GM12891 (cell line): ENCODE measurements at regions not wholly inside any gene's neighbourhood (a gene's known extent, or its start where the extent isn't known, plus 50 kb on each side); places are given as distances from the start of the nearest gene placed in this dataset.
A peak's percentile ranks its signal among the peaks of the same experiment; 100 is the strongest.
"Not testable (repeated sequence)": the region's sequence is repeated elsewhere in the genome, so short reads cannot be mapped to it uniquely, and the experiment has no call there.

Experiments
- DNase-seq: peaks from one replicate; pipeline ENCODE4 v3.0.0; 2011; ENCODE audit warnings: low spot score; ENCODE audit not compliant: insufficient read length
- FAIRE-seq: peaks from 2 replicates; lab custom pipeline; 2011; peaks lifted over from hg19 to GRCh38; lab: Jason Lieb, UNC
- PAX5 ChIP-seq: IDR thresholded peaks from 2 replicates; pipeline ENCODE4 v1.6.1; 2011; ENCODE audit warnings: low read length, moderate library complexity, mild to moderate bottlenecking; ENCODE audit not compliant: insufficient read depth, severe bottlenecking
- POLR2A ChIP-seq: IDR thresholded peaks from 2 replicates; pipeline ENCODE4 v1.6.1; 2011; ENCODE audit warnings: low read depth, low read length, control low read depth
- POLR2AphosphoS5 ChIP-seq: IDR thresholded peaks from 2 replicates; pipeline ENCODE4 v1.6.1; 2011; ENCODE audit warnings: low read depth, low read length, control low read depth
- POU2F2 ChIP-seq: IDR thresholded peaks from 2 replicates; pipeline ENCODE4 v1.6.1; 2011; ENCODE audit warnings: low read depth, mild to moderate bottlenecking, control low read depth, low read length, moderate library complexity
- SPI1 ChIP-seq: IDR thresholded peaks from 2 replicates; pipeline ENCODE4 v1.6.1; 2011; ENCODE audit warnings: low read depth, low read length, control low read depth
- TAF1 ChIP-seq: IDR thresholded peaks from 2 replicates; pipeline ENCODE4 v1.6.1; 2011; ENCODE audit warnings: low read depth, low read length, control low read depth

DNA sequence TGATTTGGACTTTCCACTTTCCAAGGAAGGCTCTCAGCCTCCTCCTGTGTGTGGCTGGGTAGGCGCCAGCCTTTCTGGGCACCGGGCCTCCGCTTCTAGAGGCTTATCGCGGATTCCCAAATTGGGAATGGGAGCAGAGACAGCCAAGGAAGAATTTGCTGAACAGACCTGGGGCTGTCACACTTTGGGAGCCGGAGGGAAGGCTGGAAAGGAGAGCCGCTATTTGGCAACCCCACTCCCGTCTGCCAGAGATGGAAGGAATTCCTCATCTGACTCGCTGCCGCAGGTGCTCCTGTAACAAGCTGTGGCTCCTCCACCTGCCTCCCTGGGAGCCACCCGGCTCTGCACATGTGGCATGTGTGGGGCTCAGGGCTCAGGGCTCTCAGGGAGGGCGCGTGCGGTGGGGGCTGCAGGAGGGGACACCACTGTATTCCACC lies 50.8 kb upstream of the ECHDC3 start:
- TF ChIP-seq PAX5 (no peak), POLR2AphosphoS5 (no peak), POLR2A (no peak), SPI1 (no peak), TAF1 (no peak), POU2F2 (no peak)
- DNase-seq (no peak), FAIRE-seq (no peak)

DNA sequence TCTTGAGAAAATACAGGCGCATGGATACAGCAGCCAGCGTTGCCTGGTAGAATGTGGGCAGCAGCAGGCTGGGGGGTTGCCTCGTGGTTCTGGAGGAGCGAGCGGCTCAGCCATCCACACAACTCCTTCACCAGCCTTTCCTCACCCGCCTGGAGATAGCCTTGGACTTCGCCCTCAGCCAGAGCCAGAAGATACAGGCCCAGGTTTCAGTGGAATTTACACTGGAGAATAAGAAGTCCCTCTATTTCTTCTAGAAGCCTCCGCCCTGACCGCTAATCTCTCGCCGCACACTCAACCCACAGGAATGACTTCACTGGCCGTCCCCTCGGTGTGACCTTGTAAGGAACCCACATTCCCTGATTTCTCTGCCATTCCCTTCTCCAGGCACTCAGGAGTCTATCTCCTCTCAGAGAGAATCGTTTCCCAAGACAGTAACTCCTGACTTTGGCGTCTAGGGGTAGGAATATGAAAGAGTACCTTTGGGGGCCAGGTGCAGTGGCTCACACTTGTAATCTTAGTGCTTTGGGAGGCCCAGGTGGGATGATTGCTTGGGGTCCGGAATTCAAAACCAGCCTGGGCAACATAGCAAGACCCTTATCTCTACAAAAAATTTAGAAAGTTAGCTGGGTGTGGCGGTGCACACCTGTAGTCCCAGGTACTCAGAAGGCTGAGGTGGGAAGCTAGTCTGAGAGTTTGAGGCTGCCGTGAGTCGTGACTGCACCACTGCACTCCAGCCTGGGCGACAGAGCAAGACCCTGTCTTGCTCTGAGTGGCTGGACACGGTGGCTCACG lies 52.0 kb upstream of the ECHDC3 start:
- DNase-seq (no peak), FAIRE-seq (no peak)
- TF ChIP-seq POLR2AphosphoS5 = no peak
- no peak for TF ChIP-seq TAF1
- TF ChIP-seq SPI1 = no peak
- TF ChIP-seq POLR2A = no peak
- TF ChIP-seq POU2F2 = no peak
- no peak for TF ChIP-seq PAX5

DNA sequence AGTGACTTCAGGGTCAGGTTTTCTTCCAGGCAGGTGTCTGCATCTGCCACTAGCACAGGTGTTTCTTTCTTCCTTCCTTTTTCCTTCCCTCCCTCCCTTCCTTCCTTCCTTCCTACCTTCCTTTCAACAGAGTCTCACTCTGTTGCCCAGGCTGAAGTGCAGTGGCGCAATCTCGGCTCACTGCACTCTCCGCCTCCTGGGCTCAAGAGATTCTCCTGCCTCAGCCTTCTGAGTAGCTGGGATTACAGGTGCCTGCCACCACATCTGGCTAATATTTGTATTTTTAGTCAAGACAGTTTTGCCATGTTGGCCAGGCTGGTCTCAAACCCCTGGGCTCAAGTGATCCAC lies 53.8 kb upstream of the ECHDC3 start:
- not testable (repeated sequence) for DNase-seq, FAIRE-seq

DNA sequence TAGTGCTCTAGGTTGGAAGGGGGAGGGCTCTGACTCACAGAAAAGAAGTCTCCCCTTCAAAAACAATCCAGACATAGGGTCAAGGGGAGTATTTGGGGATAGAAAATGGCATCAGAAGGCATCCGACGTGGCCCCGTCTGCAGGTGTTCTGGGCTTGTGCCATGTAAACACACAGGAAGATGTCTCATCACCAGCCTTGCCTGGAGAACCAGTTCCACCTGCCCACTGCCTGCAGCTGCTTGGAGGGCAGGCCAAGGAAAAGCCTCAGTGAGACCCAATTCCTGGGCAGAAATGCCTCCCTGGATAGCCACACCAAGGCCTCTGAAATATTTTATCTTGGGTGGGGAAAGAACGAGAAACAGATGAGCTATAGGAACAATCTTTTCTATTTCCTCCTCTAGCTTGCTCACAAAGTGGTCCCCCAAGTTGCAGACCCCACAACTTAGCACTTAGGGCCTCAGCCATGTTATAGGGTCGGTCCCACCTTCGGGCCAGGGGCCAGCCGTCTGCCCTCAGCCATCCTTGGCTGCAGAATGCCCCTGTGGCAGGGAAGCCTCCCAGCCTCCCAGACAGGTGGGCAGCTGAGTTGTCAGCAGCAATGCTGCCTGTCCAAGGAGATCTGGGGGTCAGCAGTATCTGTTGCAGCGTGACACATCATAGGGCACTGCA lies 54.3 kb upstream of the ECHDC3 start:
- DNase-seq = no peak
- no peak for FAIRE-seq
- TF ChIP-seq SPI1 = no peak
- no peak for TF ChIP-seq POLR2AphosphoS5
- no peak for TF ChIP-seq POU2F2
- TF ChIP-seq POLR2A = no peak
- TF ChIP-seq TAF1 = no peak
- TF ChIP-seq PAX5 = no peak

DNA sequence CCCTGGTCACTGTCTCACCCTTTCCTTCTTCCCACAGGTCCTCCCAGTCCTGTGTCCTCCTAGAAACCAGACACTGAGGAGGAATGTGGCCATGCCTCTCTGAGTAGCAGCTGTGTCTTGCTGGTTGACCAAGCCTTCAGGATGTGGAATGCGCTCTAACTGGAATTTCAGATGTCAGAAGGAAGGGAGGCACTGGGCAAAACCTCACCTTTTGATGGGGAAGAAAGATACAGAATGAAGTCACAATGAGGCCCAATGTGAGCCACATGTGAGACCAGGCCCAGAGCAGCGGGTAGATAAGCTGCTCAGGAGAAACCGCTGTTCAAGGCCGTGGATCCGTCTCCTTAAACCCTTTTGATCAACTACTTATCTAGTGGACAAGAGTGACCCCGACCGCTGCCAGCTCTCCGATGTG lies 54.8 kb upstream of the ECHDC3 start:
- FAIRE-seq (no peak), DNase-seq (no peak)
- TF ChIP-seq PAX5 = no peak
- TF ChIP-seq SPI1 = no peak
- TF ChIP-seq POLR2A = no peak
- no peak for TF ChIP-seq POLR2AphosphoS5
- TF ChIP-seq POU2F2 = no peak

DNA sequence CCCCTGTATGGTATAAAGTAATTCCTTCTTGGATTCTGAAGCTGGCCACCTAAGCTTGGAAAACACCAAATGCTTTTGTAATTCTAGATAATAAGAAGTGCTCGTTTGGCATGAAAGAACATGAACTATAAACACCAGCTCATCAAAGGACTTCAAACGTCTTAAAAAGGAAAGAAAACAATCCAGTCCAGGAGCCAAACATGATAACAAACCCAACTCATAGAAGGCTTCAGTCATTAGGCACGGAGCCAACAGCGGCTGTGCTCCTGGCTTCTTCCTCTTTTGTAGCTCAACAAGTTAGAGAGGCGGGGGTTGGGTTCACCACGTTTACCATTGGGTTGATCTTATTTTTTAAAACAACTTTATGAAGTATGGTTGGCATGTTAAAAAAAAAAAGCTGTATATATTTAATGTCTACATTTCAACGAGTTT lies 56.4 kb upstream of the ECHDC3 start:
- DNase-seq (peak; percentile 42), FAIRE-seq (no peak)
- TF ChIP-seq POU2F2 = no peak
- peak; percentile 78 for TF ChIP-seq SPI1
- no peak for TF ChIP-seq TAF1
- TF ChIP-seq PAX5 = no peak
- TF ChIP-seq POLR2A = peak; percentile 59; the same call in 1 of the 2 replicates
- TF ChIP-seq POLR2AphosphoS5 = 0 out of 2 replicates have a peak, but pooled peaks have one; percentile 22

DNA sequence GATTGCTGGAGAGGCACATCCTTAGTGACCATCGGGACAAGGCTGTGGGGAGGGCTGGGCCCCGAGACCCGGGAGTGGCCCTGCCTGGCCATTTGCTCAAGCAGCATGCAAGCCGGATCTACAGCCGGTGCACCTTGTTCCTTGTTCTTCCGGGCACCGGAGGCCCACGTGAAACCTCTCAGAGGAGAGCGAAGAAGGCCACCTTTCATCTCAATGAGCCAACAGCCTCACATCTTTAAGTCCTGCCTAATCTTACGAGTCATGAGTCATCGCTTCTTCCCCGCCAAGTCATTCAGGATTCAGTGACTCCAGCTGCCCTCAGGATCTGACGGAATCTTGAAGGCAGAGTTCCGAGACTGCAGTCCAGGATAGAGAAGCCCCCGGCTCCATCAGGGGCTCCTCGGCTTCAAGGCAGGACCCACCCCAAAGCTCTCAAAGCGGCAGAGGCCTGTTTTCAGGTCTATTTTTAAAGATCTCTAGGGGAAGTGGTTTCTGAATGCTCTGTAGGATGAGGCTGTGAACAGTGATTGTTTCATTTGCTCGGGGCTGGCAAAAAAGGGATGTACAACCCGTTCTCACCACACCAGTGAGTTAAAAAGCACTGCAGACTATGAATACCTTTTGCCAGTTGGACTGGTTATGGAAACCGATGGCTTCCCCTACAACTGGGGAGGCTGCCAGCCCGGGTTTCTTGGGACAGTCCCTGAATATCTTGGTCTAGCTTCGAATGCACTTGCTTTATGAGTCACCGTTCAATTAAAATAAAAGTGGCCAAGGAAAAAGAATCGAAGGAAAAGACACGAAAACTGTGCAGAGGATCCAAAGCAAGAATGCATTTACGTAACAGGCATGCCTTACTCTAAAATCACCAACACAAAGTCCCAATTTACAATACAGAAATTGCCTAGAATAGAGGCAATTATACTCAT lies 57.2 kb upstream of the ECHDC3 start:
- peak; percentile 43 for DNase-seq
- peak; percentile 82 for FAIRE-seq
- TF ChIP-seq TAF1 (0 out of 2 replicates have a peak, but pooled peaks have one; percentile 9), POLR2AphosphoS5 (peak; percentile 78), SPI1 (peak; percentile 87), PAX5 (peak; percentile 85), POU2F2 (no peak), POLR2A (peak; percentile 91)

DNA sequence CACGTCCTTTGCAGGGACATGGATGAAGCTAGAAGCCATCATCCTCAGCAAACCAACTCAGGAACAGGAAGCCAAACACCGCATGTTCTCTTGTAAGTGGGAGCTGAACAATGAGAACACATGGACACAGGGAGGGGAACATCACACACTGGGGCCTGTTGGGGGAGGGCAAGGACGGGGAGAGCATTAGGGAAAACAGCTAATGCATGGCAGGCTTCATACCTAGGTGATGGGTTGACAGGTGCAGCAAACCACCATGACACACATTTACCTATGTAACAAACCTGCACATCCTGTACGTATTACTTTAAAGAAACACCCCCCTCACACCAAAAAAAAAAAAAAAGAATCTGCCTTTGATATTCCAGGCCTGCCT lies 57.9 kb upstream of the ECHDC3 start:
- peak; percentile 38 for FAIRE-seq
- DNase-seq = not testable (repeated sequence)

DNA sequence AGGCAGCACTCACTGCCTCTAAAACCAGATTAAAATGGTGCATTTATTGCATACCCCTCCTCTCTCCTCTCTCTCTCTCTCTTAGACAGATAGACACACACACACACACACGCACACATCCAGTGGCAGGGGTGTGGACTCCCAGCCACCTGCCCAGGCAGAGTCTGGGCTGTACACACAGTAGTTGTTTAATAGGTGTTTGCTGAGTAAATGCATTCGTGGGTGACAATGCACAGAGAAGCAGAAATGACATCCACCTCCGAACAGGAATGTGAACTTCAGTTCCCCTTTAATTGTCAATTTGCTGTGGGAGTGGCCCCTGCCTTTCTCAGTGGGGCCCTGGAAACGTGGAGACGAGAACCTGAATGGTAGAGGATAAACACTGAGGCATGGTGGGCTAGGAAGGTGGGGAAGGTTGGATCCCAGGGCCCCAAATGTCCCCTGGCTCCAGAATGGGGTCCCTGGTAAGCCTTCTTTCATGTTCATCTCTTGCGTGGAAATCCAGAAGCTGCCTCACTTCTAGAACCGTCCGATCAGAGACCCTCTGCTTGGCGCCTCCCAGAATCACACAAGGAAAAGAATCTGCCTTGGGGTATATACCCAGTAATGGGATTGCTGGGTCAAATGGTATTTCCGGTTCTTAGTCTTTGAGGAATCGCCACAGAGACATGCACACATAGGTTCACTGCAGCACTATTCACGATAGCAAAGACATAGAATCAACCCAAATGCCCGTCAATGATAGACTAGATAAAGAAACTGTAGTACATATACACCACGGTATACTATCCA lies 58.5 kb upstream of the ECHDC3 start:
- FAIRE-seq (peak; percentile 81), DNase-seq (no peak)
- TF ChIP-seq SPI1 = peak; percentile 68
- TF ChIP-seq POU2F2 = peak; percentile 19; the same call in 1 of the 2 replicates
- TF ChIP-seq POLR2AphosphoS5 = no peak
